GM12878 (cell line): ENCODE measurements at regions not wholly inside any gene's neighbourhood (a gene's known extent, or its start where the extent isn't known, plus 50 kb on each side); places are given as distances from the start of the nearest gene placed in this dataset.

Experiments used
- BACH1 ChIP-seq: fragments of 450-650 bp; IDR thresholded peaks from 2 replicates; pipeline ENCODE4 v1.6.1; 2017; ENCODE audit warnings: mild to moderate bottlenecking, borderline replicate concordance
- BCLAF1 ChIP-seq: fragments of 450-650 bp; IDR thresholded peaks from 2 replicates; pipeline ENCODE4 v1.6.1; 2017; ENCODE audit warnings: antibody characterized with exemption, mild to moderate bottlenecking, moderate library complexity
- NKRF ChIP-seq: fragments of 450-650 bp; conservative IDR thresholded peaks from 2 replicates; pipeline ENCODE4 v1.6.1; 2017; ENCODE audit warnings: mild to moderate bottlenecking, moderate library complexity
- POLR2AphosphoS2 ChIP-seq: IDR thresholded peaks from 2 replicates; pipeline ENCODE4 v1.6.1; 2011; ENCODE audit warnings: low read depth, mild to moderate bottlenecking, low read length, improper control_type of control experiment, moderate library complexity
- RELB ChIP-seq: fragments of 450-650 bp; IDR thresholded peaks from 2 replicates; pipeline ENCODE4 v1.6.1; 2017; ENCODE audit warnings: low read depth, mild to moderate bottlenecking, moderate library complexity
- WRNIP1 ChIP-seq: IDR thresholded peaks from 2 replicates; pipeline ENCODE4 v1.6.1; 2011; ENCODE audit warnings: low read depth, low read length, improper control_type of control experiment, borderline replicate concordance
- ZBED1 ChIP-seq: IDR thresholded peaks from 2 replicates; pipeline ENCODE4 v1.6.1; 2016; ENCODE audit warnings: borderline replicate concordance
- ZBTB40 ChIP-seq: fragments of 450-650 bp; IDR thresholded peaks from 2 replicates; pipeline ENCODE4 v1.6.1; 2016; ENCODE audit warnings: mild to moderate bottlenecking, moderate library complexity, borderline replicate concordance
- TF ChIP-seq, protein P1 (sequence below): fragments of 450-650 bp; IDR thresholded peaks from 2 replicates; pipeline ENCODE4 v1.6.1; 2017; ENCODE audit warnings: mild to moderate bottlenecking, moderate library complexity
- TF ChIP-seq, protein P2 (sequence below): fragments of 450-650 bp; IDR thresholded peaks from 2 replicates; pipeline ENCODE4 v1.6.1; 2017; ENCODE audit warnings: borderline replicate concordance

DNA sequence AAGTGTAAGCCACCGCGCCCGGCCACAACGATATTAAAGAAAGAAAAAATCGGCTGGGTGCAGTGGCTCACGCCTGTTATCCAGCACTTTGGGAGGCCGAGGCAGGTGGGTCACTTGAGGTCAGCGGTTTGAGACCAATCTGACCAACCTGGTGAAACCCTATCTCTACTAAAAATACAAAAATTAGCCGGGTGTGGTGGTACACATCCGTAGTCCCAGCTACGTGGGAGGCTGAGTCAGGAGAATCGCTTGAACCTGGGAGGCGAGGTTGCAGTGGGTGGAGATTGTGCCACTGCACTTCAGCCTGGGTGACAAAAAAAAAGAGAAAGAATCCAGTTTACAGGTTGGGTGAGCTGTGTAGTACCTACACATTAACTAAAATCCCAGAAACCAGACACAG, 99.9 kb upstream of the CACNA1A start (continued):
- TF ChIP-seq ZBED1 (no peak), RELB (no peak), POLR2AphosphoS2 (no peak), BCLAF1 (no peak), BACH1 (no peak), NKRF (no peak), ZBTB40 (no peak), WRNIP1 (no peak)
- TF ChIP-seq, protein P1, sequence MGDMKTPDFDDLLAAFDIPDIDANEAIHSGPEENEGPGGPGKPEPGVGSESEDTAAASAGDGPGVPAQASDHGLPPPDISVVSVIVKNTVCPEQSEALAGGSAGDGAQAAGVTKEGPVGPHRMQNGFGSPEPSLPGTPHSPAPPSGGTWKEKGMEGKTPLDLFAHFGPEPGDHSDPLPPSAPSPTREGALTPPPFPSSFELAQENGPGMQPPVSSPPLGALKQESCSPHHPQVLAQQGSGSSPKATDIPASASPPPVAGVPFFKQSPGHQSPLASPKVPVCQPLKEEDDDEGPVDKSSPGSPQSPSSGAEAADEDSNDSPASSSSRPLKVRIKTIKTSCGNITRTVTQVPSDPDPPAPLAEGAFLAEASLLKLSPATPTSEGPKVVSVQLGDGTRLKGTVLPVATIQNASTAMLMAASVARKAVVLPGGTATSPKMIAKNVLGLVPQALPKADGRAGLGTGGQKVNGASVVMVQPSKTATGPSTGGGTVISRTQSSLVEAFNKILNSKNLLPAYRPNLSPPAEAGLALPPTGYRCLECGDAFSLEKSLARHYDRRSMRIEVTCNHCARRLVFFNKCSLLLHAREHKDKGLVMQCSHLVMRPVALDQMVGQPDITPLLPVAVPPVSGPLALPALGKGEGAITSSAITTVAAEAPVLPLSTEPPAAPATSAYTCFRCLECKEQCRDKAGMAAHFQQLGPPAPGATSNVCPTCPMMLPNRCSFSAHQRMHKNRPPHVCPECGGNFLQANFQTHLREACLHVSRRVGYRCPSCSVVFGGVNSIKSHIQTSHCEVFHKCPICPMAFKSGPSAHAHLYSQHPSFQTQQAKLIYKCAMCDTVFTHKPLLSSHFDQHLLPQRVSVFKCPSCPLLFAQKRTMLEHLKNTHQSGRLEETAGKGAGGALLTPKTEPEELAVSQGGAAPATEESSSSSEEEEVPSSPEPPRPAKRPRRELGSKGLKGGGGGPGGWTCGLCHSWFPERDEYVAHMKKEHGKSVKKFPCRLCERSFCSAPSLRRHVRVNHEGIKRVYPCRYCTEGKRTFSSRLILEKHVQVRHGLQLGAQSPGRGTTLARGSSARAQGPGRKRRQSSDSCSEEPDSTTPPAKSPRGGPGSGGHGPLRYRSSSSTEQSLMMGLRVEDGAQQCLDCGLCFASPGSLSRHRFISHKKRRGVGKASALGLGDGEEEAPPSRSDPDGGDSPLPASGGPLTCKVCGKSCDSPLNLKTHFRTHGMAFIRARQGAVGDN, result no peak
- TF ChIP-seq, protein P2, sequence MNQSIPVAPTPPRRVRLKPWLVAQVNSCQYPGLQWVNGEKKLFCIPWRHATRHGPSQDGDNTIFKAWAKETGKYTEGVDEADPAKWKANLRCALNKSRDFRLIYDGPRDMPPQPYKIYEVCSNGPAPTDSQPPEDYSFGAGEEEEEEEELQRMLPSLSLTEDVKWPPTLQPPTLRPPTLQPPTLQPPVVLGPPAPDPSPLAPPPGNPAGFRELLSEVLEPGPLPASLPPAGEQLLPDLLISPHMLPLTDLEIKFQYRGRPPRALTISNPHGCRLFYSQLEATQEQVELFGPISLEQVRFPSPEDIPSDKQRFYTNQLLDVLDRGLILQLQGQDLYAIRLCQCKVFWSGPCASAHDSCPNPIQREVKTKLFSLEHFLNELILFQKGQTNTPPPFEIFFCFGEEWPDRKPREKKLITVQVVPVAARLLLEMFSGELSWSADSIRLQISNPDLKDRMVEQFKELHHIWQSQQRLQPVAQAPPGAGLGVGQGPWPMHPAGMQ, result no peak
